CD4-positive, alpha-beta T cell treated with Interleukin-2 at 100 ng/mL for 4 hours (primary cell): ENCODE measurements at regions not wholly inside any gene's neighbourhood (a gene's known extent, or its start where the extent isn't known, plus 50 kb on each side); places are given as distances from the start of the nearest gene placed in this dataset.

Experiments
- DNase-seq: peaks from one replicate; pipeline ENCODE4 v3.0.0-alpha.2; 2020; ENCODE audit warnings: low spot score

DNA sequence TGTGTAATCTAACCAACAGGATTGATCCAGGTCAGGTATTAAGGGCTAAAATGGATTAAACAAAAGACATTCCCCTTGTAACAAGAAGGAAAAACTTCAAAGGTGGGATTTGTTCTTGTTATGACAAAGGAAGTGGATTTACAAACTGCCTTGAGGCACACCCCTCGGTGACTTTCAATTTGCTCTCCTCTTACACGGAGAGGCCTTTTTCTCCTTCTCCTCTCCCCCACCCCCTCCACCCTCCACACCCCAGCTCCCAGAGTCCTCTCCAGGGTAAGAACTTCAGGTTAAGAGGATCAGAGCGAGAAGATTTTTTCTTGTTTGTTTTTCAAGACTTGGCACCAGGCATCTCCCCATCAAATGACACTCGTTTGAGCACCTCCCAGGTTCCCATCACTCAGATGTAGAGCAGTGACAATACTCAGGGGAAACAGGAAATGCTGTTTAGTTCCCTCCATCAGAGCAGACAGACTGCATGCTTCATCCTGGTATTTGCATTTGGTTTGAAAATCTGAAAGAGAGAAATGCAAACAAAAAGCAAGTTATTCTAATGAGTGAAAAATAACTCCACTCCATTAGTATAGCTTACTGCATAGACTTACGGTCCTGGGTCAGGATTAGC is 77.6 kb upstream of the TMEM260 start:
- no peak for DNase-seq

DNA sequence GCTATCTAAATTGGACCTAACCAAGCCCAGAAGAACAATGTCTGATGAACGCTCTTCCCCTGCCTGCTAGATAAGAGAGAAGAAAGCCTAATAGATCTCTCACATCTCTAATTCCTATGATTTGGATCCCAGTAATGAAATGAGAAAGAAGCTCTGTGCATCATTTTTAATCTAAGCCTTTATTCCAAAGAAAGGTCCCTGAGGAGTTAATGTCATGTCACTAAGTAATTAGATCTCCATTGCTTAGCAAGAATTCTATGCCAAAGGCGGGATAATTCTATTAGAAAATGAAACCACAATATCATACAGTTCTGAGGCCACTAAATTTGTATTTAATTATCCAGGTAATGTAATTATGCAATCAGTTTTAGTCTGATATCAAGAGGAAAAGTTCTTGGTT is 74.2 kb upstream of the TMEM260 start:
- no peak for DNase-seq

GRCh38 chr14:56512521-56512920 is 67.1 kb upstream of the TMEM260 start:
- DNase-seq, result no peak

DNA sequence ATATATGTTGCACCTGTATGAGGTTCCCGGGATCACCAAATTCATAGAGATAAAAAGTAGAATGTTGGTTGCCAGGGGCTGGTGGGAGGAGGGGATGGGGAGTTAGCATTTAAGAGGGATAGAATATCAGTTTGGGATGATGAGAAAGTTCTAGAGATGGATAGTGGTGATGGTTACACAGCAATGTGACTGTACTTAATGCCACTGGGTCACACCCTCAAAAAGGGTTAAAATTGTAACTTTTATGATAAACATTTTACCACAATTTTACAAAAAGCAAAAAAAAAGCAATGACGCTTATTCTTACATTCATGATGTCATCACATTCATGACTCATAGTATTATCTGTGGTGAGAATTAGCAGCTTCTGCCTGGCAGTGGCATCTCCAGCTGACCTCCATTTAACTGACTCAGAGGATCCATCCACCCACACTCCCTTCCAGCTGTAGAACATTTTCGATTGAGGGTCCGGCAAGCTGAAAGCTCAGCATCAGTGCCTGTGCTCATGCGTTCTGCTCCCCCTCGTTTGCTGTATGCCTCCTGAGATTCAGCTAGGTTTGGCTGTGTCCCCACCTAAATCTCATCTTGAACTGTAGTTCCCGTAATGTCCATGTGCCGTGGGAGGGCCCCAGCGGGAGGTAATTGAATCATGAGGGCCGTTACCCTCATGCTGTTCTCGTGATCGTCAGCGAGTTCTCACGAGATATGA is 64.8 kb upstream of the TMEM260 start:
- no peak for DNase-seq

DNA sequence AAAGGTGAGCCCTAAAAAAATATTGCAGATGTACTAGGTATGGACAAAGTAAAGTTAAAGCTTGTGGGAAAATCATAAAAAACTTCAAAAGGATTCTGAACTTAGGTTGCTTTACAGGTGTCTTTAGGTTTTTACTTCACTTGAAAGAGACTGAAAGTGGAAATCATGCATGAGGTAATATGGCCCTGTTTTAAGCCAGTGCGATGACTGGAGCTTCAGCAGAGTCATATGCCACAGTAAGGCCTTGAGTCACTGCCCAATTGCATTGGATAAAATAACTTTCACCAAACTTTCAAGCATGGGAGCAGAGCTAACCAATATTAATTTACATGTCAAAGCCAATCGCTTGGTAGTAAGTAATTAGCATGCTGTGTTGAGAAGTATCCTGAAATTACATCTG is 63.9 kb upstream of the TMEM260 start:
- DNase-seq, result no peak

DNA sequence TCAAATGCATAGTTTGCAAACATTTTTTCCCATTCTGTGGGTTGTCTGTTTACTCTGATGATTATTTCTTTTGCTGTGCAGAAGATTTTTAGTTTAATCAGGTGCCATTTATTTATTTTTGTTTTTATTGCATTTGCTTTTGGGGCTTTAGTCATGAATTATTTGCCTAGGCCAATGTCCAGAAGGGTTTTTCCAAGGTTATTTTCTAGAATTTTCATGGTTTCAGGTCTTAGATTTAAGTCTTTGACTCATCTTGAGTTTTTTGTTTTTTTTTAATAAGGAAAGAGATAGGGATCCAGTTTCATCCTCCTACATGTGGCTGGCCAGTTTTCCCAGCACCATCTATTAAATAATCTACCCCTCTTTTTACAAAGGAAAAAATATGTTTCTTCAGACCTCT is 57.2 kb upstream of the TMEM260 start:
- DNase-seq, result no peak

GRCh38 chr14:56524971-56525677 is 54.5 kb upstream of the TMEM260 start:
- no peak for DNase-seq

- no peak for DNase-seq
Measured at GRCh38 chr14:56528927-56529326, 50.7 kb upstream of the TMEM260 start.
